ENCODE measurements at regions not wholly inside any gene's neighbourhood (a gene's known extent, or its start where the extent isn't known, plus 50 kb on each side); places are given as distances from the start of the nearest gene placed in this dataset.

GRCh38 chr3:44108481-44108880 lies 133.2 kb upstream of the TOPAZ1 start:
- no peaks in the 10 kb centered on the region for H3K9me3 ChIP-seq (ENCODE audit: control insufficient read depth, insufficient read depth, low read length)
- no peak overlapping the region for H2BK120ac ChIP-seq (ENCODE audit: low read depth, low read length)
- H3K4me1 ChIP-seq (ENCODE audit: control insufficient read depth, insufficient read depth, low read length): no peaks in the 10 kb centered on the region
- no peaks in the 10 kb centered on the region for H3K9me1 ChIP-seq (ENCODE audit: insufficient read depth, low read length)
- H3K4me3 ChIP-seq (ENCODE audit: insufficient read depth, low read depth, low read length): no peak overlapping the region
- WGBS, 2 experiments (ENCODE audit: extremely low coverage in 2 of 2, insufficient read length in 1 of 2): no CpG with 5 or more reads among the region's 3 CpGs
- H3K56ac ChIP-seq (ENCODE audit: extremely low read depth, insufficient read depth, low read length): no peak overlapping the region
- intact Hi-C loops (cut with micrococcal nuclease): no loop called here
- no peak overlapping the region for H2AK9ac ChIP-seq (replicated peaks; ENCODE audit: low read depth, low read length, poor library complexity)
- no peak overlapping the region for H2BK15ac ChIP-seq (ENCODE audit: low read depth, low read length)
- H2AK5ac ChIP-seq (ENCODE audit: low read depth, low read length): no peak overlapping the region
- peaks cover 8% of the 10 kb centered on the region for H3K27me3 ChIP-seq (ENCODE audit: control insufficient read depth, insufficient read depth, low read length)
- H4K20me1 ChIP-seq (ENCODE audit: insufficient read depth, low read length): no peaks in the 10 kb centered on the region
- POLR2A ChIA-PET (ENCODE audit: unreplicated experiment): no interaction called here
- no peaks in the 10 kb centered on the region for H3K79me1 ChIP-seq (ENCODE audit: low read depth in 1 of 2, low read length in 2 of 2)
- no peak overlapping the region for H4K91ac ChIP-seq (ENCODE audit: insufficient read depth, low read depth, low read length)
- no peak overlapping the region for H2AFZ ChIP-seq (replicated peaks; ENCODE audit: low read length, poor library complexity)
- no peak for TF ChIP-seq FOS (IDR thresholded peaks at IDR 0.05; ENCODE audit: low read depth, low read length)
- no peak overlapping the region for H3K27ac ChIP-seq (ENCODE audit: insufficient read depth, low read length)
- CTCF ChIA-PET: no interaction called here
- H3K4ac ChIP-seq (ENCODE audit: low read depth, low read length): no peak overlapping the region
- ATAC-seq (ENCODE audit: low read depth) (no peak), DNase-seq (no peak)
- no TSS peak for BruUV-seq (replicated peaks)
- no peak overlapping the region for H4K5ac ChIP-seq (ENCODE audit: low read depth, low read length)
- dilution Hi-C loops (cut with HindIII; ENCODE audit: low sequenced_read_pairs, unreplicated experiment): no loop called here
- H2BK20ac ChIP-seq (ENCODE audit: low read depth, low read length): no peak overlapping the region
- no peak overlapping the region for H3K18ac ChIP-seq (ENCODE audit: low read depth, low read length)
- no peak overlapping the region for H2BK5ac ChIP-seq (ENCODE audit: low read depth, low read length, poor library complexity, severe bottlenecking)
- no peak overlapping the region for H3K23ac ChIP-seq (ENCODE audit: low read depth, low read length)
- H3K4me2 ChIP-seq (ENCODE audit: low read depth, low read length): no peak overlapping the region
- H3K14ac ChIP-seq (replicated peaks; ENCODE audit: low read depth, low read length): no peak overlapping the region
- H3K9ac ChIP-seq (ENCODE audit: low read depth, low read length): no peak overlapping the region
- in situ Hi-C loops (cut with MboI; ENCODE audit: low sequenced_read_pairs): no loop called here
- H4K8ac ChIP-seq (ENCODE audit: low read depth in 2 of 2, low read length in 2 of 2): no peak overlapping the region
- H3K36me3 ChIP-seq (ENCODE audit: control insufficient read depth, insufficient read depth, low read length): no peaks in the 10 kb centered on the region

Measured in IMR-90 (cell line).